K562 (cell line): ENCODE measurements at regions not wholly inside any gene's neighbourhood (a gene's known extent, or its start where the extent isn't known, plus 50 kb on each side); places are given as distances from the start of the nearest gene placed in this dataset.

Source experiments
- BMI1 ChIP-seq: fragments of 150-350 bp; IDR thresholded peaks from 2 replicates; pipeline ENCODE4 v1.6.1; 2014; ENCODE audit warnings: low read length
- CREBBP ChIP-seq: IDR thresholded peaks from one replicate; pipeline ENCODE4 v1.6.1; 2012; ENCODE audit warnings: low read depth, mild to moderate bottlenecking, control low read depth, inconsistent platforms, low read length
- DNMT1 ChIP-seq: fragments of 450-650 bp; IDR thresholded peaks from 2 replicates; pipeline ENCODE4 v1.6.1; 2016; ENCODE audit warnings: antibody characterized with exemption, mild to moderate bottlenecking
- HDAC1 ChIP-seq, 2 experiments: fragments of 450-650 bp; IDR thresholded peaks; 2 replicates each; pipeline ENCODE4 v1.6.1; 2016 to 2017; ENCODE audit warnings: inconsistent platforms in 1 of 2, mild to moderate bottlenecking in 1 of 2, moderate library complexity in 1 of 2
- HNRNPH1 ChIP-seq: fragments of 200-400 bp; formaldehyde crosslinking; optimal IDR thresholded peaks from 2 replicates; pipeline ENCODE3; 2017; ENCODE audit warnings: low read depth, mild to moderate bottlenecking, low read length, moderate library complexity
- KDM2B ChIP-seq: fragments of 250-450 bp; sonication (Bioruptor Pico); IDR thresholded peaks from 2 replicates; pipeline ENCODE4 v1.8.0; 2021; ENCODE audit warnings: mild to moderate bottlenecking, moderate library complexity
- MCM5 ChIP-seq: fragments of 450-650 bp; IDR thresholded peaks from 2 replicates; pipeline ENCODE4 v1.6.1; 2016; ENCODE audit warnings: low read depth
- MTA2 ChIP-seq: fragments of 450-650 bp; IDR thresholded peaks from 2 replicates; pipeline ENCODE4 v1.6.1; 2016; ENCODE audit warnings: low read depth
- NCOA6 ChIP-seq: fragments of 450-650 bp; IDR thresholded peaks from 2 replicates; pipeline ENCODE4 v1.6.1; 2017; ENCODE audit warnings: mild to moderate bottlenecking
- NCOR1 ChIP-seq: fragments of 450-650 bp; IDR thresholded peaks from 2 replicates; pipeline ENCODE4 v1.6.1; 2016; ENCODE audit warnings: mild to moderate bottlenecking, moderate library complexity
- PHF21A ChIP-seq: fragments of 450-650 bp; IDR thresholded peaks from 2 replicates; pipeline ENCODE4 v1.6.1; 2017; ENCODE audit warnings: low read depth, borderline replicate concordance
- SAFB2 ChIP-seq: fragments of 200-400 bp; formaldehyde crosslinking; IDR thresholded peaks from 2 replicates; pipeline ENCODE4 v1.6.1; 2018; ENCODE audit warnings: borderline replicate concordance, low read length, low read depth, moderate library complexity; ENCODE audit not compliant: severe bottlenecking
- XRCC3 ChIP-seq: fragments of 450-650 bp; IDR thresholded peaks from 2 replicates; pipeline ENCODE4 v1.6.1; 2017; ENCODE audit warnings: mild to moderate bottlenecking, moderate library complexity
- YY1 ChIP-seq, 3 experiments: IDR thresholded peaks; 2 replicates each; pipeline ENCODE4 v1.6.1; 2011; ENCODE audit warnings: low read length in 2 of 3, mild to moderate bottlenecking in 2 of 3, moderate library complexity in 2 of 3, borderline replicate concordance in 1 of 3, control low read depth in 1 of 3, low read depth in 1 of 3; ENCODE audit not compliant: insufficient read depth in 3 of 3, insufficient replicate concordance in 2 of 3, control insufficient read depth in 1 of 3, insufficient read length in 1 of 3; ENCODE audit errors: extremely low read depth in 1 of 3
- ZNF143 ChIP-seq: sonication (generic); formaldehyde crosslinking; IDR thresholded peaks from 2 replicates; pipeline ENCODE4 v1.9.0; 2022; ENCODE audit warnings: mild to moderate bottlenecking, missing genetic modification reagents
- TF ChIP-seq, protein P1 (sequence below): sonication (generic); IDR thresholded peaks from 2 replicates; pipeline ENCODE4 v1.6.1; 2016
- TF ChIP-seq, protein P2 (sequence below): fragments of 450-650 bp; IDR thresholded peaks from 2 replicates; pipeline ENCODE4 v1.7.1; 2018; ENCODE audit warnings: mild to moderate bottlenecking, low read depth; ENCODE audit not compliant: partially characterized antibody
- TF ChIP-seq, protein P3 (sequence below): sonication (generic); formaldehyde crosslinking; IDR thresholded peaks from 2 replicates; pipeline ENCODE4 v1.8.0; 2022; ENCODE audit warnings: mild to moderate bottlenecking, missing genetic modification reagents
- TF ChIP-seq, protein P4 (sequence below): fragments of 250-450 bp; sonication (Bioruptor Pico); IDR thresholded peaks from 2 replicates; pipeline ENCODE4 v1.8.0; 2022; ENCODE audit warnings: inconsistent platforms
- TF ChIP-seq, protein P5 (sequence below): IDR thresholded peaks from 3 replicates; pipeline ENCODE4 v1.6.1; 2011; ENCODE audit warnings: borderline replicate concordance, mild to moderate bottlenecking; ENCODE audit not compliant: insufficient read length, insufficient read depth

DNA sequence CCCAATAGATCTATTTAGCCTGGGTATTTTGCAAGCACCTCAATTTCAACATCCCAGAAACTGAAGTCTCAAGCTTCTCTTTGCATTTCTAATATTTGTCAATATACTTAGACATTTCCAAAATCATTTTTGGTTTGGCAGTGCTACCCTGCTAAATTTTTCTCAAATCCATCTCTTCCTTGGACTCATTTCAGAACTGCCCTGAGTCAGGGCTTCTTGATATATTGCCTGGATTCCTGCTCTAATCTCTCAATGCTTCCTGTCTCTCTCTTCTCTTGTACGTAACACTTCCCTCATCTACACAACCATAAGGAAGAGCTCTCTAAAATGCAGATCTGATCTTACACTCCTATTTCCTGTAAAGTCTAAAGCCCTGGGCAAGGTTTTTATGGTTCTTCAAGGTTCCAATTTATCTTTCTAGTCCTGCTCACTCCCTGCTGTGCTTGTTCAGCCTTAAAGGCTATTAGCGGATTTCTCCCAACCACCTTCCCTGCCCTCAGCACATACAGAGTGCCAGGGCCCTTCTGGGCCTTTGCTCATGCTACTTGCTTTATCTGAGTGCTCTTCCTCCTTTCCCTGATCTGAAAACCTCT lies 53.0 kb upstream of the MME start (continued):
- TF ChIP-seq, protein P1, sequence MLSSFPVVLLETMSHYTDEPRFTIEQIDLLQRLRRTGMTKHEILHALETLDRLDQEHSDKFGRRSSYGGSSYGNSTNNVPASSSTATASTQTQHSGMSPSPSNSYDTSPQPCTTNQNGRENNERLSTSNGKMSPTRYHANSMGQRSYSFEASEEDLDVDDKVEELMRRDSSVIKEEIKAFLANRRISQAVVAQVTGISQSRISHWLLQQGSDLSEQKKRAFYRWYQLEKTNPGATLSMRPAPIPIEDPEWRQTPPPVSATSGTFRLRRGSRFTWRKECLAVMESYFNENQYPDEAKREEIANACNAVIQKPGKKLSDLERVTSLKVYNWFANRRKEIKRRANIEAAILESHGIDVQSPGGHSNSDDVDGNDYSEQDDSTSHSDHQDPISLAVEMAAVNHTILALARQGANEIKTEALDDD, result peak; percentile 71
- TF ChIP-seq MCM5, result no peak
- TF ChIP-seq, protein P2, sequence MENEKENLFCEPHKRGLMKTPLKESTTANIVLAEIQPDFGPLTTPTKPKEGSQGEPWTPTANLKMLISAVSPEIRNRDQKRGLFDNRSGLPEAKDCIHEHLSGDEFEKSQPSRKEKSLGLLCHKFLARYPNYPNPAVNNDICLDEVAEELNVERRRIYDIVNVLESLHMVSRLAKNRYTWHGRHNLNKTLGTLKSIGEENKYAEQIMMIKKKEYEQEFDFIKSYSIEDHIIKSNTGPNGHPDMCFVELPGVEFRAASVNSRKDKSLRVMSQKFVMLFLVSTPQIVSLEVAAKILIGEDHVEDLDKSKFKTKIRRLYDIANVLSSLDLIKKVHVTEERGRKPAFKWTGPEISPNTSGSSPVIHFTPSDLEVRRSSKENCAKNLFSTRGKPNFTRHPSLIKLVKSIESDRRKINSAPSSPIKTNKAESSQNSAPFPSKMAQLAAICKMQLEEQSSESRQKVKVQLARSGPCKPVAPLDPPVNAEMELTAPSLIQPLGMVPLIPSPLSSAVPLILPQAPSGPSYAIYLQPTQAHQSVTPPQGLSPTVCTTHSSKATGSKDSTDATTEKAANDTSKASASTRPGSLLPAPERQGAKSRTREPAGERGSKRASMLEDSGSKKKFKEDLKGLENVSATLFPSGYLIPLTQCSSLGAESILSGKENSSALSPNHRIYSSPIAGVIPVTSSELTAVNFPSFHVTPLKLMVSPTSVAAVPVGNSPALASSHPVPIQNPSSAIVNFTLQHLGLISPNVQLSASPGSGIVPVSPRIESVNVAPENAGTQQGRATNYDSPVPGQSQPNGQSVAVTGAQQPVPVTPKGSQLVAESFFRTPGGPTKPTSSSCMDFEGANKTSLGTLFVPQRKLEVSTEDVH, result no peak
- 0 out of 4 replicates have a peak, but pooled peaks of 1 of the 2 experiments have one; percentile 57 for TF ChIP-seq HDAC1 (IDR thresholded peaks at IDR 0.05)
- TF ChIP-seq, protein P3, sequence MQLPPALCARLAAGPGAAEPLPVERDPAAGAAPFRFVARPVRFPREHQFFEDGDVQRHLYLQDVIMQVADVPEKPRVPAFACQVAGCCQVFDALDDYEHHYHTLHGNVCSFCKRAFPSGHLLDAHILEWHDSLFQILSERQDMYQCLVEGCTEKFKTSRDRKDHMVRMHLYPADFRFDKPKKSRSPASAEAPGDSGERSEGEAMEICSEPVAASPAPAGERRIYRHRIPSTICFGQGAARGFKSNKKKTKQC (CRISPR knock-in tag), result no peak
- TF ChIP-seq NCOR1, result peak; percentile 72
- TF ChIP-seq, protein P4, sequence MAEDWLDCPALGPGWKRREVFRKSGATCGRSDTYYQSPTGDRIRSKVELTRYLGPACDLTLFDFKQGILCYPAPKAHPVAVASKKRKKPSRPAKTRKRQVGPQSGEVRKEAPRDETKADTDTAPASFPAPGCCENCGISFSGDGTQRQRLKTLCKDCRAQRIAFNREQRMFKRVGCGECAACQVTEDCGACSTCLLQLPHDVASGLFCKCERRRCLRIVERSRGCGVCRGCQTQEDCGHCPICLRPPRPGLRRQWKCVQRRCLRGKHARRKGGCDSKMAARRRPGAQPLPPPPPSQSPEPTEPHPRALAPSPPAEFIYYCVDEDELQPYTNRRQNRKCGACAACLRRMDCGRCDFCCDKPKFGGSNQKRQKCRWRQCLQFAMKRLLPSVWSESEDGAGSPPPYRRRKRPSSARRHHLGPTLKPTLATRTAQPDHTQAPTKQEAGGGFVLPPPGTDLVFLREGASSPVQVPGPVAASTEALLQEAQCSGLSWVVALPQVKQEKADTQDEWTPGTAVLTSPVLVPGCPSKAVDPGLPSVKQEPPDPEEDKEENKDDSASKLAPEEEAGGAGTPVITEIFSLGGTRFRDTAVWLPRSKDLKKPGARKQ (CRISPR knock-in tag), result no peak
- no peak for TF ChIP-seq SAFB2
- no peak for TF ChIP-seq KDM2B (CRISPR knock-in tag)
- TF ChIP-seq, protein P5, sequence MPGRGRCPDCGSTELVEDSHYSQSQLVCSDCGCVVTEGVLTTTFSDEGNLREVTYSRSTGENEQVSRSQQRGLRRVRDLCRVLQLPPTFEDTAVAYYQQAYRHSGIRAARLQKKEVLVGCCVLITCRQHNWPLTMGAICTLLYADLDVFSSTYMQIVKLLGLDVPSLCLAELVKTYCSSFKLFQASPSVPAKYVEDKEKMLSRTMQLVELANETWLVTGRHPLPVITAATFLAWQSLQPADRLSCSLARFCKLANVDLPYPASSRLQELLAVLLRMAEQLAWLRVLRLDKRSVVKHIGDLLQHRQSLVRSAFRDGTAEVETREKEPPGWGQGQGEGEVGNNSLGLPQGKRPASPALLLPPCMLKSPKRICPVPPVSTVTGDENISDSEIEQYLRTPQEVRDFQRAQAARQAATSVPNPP, result no peak
- no peak for TF ChIP-seq DNMT1
- no peak for TF ChIP-seq PHF21A
- no peak for TF ChIP-seq YY1 (IDR thresholded peaks at IDR 0.05; ENCODE audit: borderline replicate concordance in 1 of 3, control insufficient read depth in 1 of 3, extremely low read depth in 1 of 3, insufficient read depth in 3 of 3, insufficient read length in 1 of 3, insufficient replicate concordance in 2 of 3, low read depth in 1 of 3, low read length in 2 of 3)
- no peak for TF ChIP-seq CREBBP
- TF ChIP-seq MTA2, result peak; percentile 12; the same call in 1 of the 2 replicates
- TF ChIP-seq HNRNPH1, result no peak
- no peak for TF ChIP-seq NCOA6
- TF ChIP-seq XRCC3, result no peak
- no peak for TF ChIP-seq BMI1
- no peak for TF ChIP-seq ZNF143 (CRISPR knock-in tag)
